HL-60 (cell line): ENCODE measurements at regions not wholly inside any gene's neighbourhood (a gene's known extent, or its start where the extent isn't known, plus 50 kb on each side); places are given as distances from the start of the nearest gene placed in this dataset.

Experiments
- DNase-seq, 2 experiments: peaks; one replicate each; pipeline ENCODE4 v3.0.0-alpha.2; 2010 to 2020; ENCODE audit warnings: low read depth in 1 of 2, low spot score in 1 of 2
- H3K27ac ChIP-seq: fragments of 250-450 bp; sonication (Bioruptor Pico); replicated peaks from 2 replicates; pipeline ENCODE4 v1.5.1; 2020; ENCODE audit warnings: mild to moderate bottlenecking, moderate library complexity
- H3K27me3 ChIP-seq: fragments of 250-450 bp; sonication (Bioruptor Pico); 2 replicates; pipeline ENCODE4 v1.5.1; 2021; ENCODE audit warnings: mild to moderate bottlenecking, moderate library complexity; ENCODE audit not compliant: insufficient read depth, poor library complexity, severe bottlenecking
- H3K4me3 ChIP-seq: replicated peaks from 2 replicates; pipeline ENCODE4 v1.5.1; 2011; ENCODE audit warnings: mild to moderate bottlenecking, control low read depth, low read length; ENCODE audit not compliant: insufficient read depth
- CTCF ChIP-seq: IDR thresholded peaks from one replicate; pipeline ENCODE4 v1.5.1; 2011; ENCODE audit warnings: low read length, control low read depth, inconsistent platforms; ENCODE audit not compliant: insufficient read depth
- GABPA ChIP-seq: IDR thresholded peaks from 2 replicates; pipeline ENCODE4 v1.6.1; 2012; ENCODE audit warnings: low read depth
- POLR2AphosphoS5 ChIP-seq: IDR thresholded peaks from 2 replicates; pipeline ENCODE4 v1.6.1; 2012; ENCODE audit warnings: low read depth
- REST ChIP-seq: IDR thresholded peaks from 2 replicates; pipeline ENCODE4 v1.6.1; 2012; ENCODE audit warnings: low read depth; ENCODE audit not compliant: insufficient replicate concordance
- SPI1 ChIP-seq: IDR thresholded peaks from 2 replicates; pipeline ENCODE4 v1.6.1; 2012; ENCODE audit warnings: low read depth, mild to moderate bottlenecking, borderline replicate concordance

GRCh38 chr2:776487-776886 lies 99.3 kb upstream of the TMEM18 start:
- TF ChIP-seq GABPA (no peak), POLR2AphosphoS5 (no peak), SPI1 (no peak)
- Histone ChIP-seq H3K27me3 (no peaks in the 10 kb centered on the region), H3K27ac (no peak overlapping the region), H3K4me3 (no peak overlapping the region)
- DNase-seq, result no peak

GRCh38 chr2:776038-776437 lies 98.8 kb upstream of the TMEM18 start:
- TF ChIP-seq POLR2AphosphoS5 (no peak), CTCF (no peak), GABPA (no peak), REST (no peak), SPI1 (no peak)
- no peaks in the 10 kb centered on the region for H3K27me3 ChIP-seq
- DNase-seq, result no peak
- no peak overlapping the region for H3K27ac ChIP-seq
- no peak overlapping the region for H3K4me3 ChIP-seq

GRCh38 chr2:774436-774835 lies 97.2 kb upstream of the TMEM18 start:
- H3K27ac ChIP-seq, result no peak overlapping the region

More at GRCh38 chr2:774436-774835, 97.2 kb upstream of the TMEM18 start:
- TF ChIP-seq POLR2AphosphoS5 (no peak), CTCF (no peak), REST (no peak), GABPA (no peak), SPI1 (no peak)
- DNase-seq, result no peak
- no peak overlapping the region for H3K4me3 ChIP-seq
- no peaks in the 10 kb centered on the region for H3K27me3 ChIP-seq
